H4 (cell line): ENCODE measurements at regions not wholly inside any gene's neighbourhood (a gene's known extent, or its start where the extent isn't known, plus 50 kb on each side); places are given as distances from the start of the nearest gene placed in this dataset.

ENCODE experiments used
- DNase-seq: peaks from one replicate; pipeline ENCODE4 v3.0.0-alpha.2; 2015; ENCODE audit warnings: low spot score

- no peak for DNase-seq
These were observed 87.8 kb upstream of the CPEB4 start for GRCh38 chr5:173800340-173800739.

- no peak for DNase-seq
These were observed 87.1 kb upstream of the CPEB4 start for GRCh38 chr5:173801006-173801405.

- peak; percentile 76 for DNase-seq
These were observed 85.4 kb upstream of the CPEB4 start for GRCh38 chr5:173802670-173803165.

- no peak for DNase-seq
These were observed 83.6 kb upstream of the CPEB4 start for GRCh38 chr5:173804579-173804978.

- no peak for DNase-seq
These were observed 81.7 kb upstream of the CPEB4 start for GRCh38 chr5:173806270-173807035.

GRCh38 chr5:173807181-173807655 is 80.9 kb upstream of the CPEB4 start:
- DNase-seq: no peak

GRCh38 chr5:173808079-173808808 is 79.9 kb upstream of the CPEB4 start:
- no peak for DNase-seq

GRCh38 chr5:173809014-173809413 is 79.1 kb upstream of the CPEB4 start:
- no peak for DNase-seq

GRCh38 chr5:173812811-173813550 is 75.2 kb upstream of the CPEB4 start:
- DNase-seq: no peak

- DNase-seq: no peak
These were observed 74.1 kb upstream of the CPEB4 start for GRCh38 chr5:173814053-173814452.

GRCh38 chr5:173815571-173815970 is 72.6 kb upstream of the CPEB4 start:
- DNase-seq: no peak

- DNase-seq: no peak
These were observed 71.4 kb upstream of the CPEB4 start for GRCh38 chr5:173816728-173817127.

- DNase-seq: no peak
These were observed 70.6 kb upstream of the CPEB4 start for GRCh38 chr5:173817561-173817960.

GRCh38 chr5:173819521-173819920 is 68.6 kb upstream of the CPEB4 start:
- no peak for DNase-seq

GRCh38 chr5:173823274-173823644 is 64.9 kb upstream of the CPEB4 start:
- DNase-seq: no peak

- peak; percentile 93 for DNase-seq
These were observed 64.2 kb upstream of the CPEB4 start for GRCh38 chr5:173823721-173824567.

GRCh38 chr5:173825215-173825865 is 62.8 kb upstream of the CPEB4 start:
- peak; percentile 70 for DNase-seq

GRCh38 chr5:173826086-173826427 is 62.1 kb upstream of the CPEB4 start:
- no peak for DNase-seq

- no peak for DNase-seq
These were observed 61.5 kb upstream of the CPEB4 start for GRCh38 chr5:173826428-173827350.

- no peak for DNase-seq
These were observed 59.2 kb upstream of the CPEB4 start for GRCh38 chr5:173828952-173829351.
